Spleen (tissue), 7 donors: ENCODE measurements at regions not wholly inside any gene's neighbourhood (a gene's known extent, or its start where the extent isn't known, plus 50 kb on each side); places are given as distances from the start of the nearest gene placed in this dataset.

Experiments used
- POLR2A ChIP-seq, 3 donors: fragments of 450-650 bp; IDR thresholded peaks; one replicate each; pipeline ENCODE4 v1.5.1; 2017; ENCODE audit warnings: antibody characterized with exemption in 3 of 3, mild to moderate bottlenecking in 1 of 3
- TF ChIP-seq, protein P1 (sequence below), 11 experiments: fragments of 200-600 bp in 7 of 11; fragments of 450-650 bp in 4 of 11; sonication (generic) in 4 of 11; IDR thresholded peaks in 8 of 11; conservative IDR thresholded peaks in 3 of 11; 1 replicate in 7 of 11; 2 replicates in 4 of 11; pipeline versions ENCODE4 v1.4.0 to v1.8.0; 2016 to 2021; ENCODE audit warnings: antibody characterized with exemption in 11 of 11, inconsistent platforms in 4 of 11, mild to moderate bottlenecking in 1 of 11
- donor health status: DM: no; HTN: no; CAD: no; lungs with moderate emphysema.
- donor health status: DM: no; HTN: no; CAD: no.
- donor health status: DM: no; HTN: no; CAD: no.

DNA sequence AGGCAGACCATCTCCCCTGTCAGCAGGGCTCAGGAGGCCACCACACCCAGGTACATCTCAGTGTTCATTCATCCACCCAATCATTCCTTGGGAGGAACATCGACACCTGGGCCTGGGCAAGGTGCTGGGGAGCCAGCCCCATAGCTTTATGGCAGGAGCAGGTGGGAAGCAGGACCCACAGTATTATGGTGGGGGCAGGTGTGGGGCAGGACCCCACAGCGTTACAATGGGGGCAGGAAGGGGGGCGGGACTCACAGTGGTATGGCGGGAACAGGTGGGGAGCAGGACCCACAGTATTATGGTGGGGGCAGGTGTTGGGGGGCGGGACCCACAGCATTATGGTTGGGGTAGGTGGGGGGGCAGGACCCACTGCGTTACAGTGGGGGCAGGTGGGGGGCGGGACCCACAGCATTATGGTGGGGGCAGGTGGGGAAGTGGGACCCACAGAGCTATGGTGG, 128.9 kb upstream of the HS6ST1 start:
- TF ChIP-seq, protein P1, sequence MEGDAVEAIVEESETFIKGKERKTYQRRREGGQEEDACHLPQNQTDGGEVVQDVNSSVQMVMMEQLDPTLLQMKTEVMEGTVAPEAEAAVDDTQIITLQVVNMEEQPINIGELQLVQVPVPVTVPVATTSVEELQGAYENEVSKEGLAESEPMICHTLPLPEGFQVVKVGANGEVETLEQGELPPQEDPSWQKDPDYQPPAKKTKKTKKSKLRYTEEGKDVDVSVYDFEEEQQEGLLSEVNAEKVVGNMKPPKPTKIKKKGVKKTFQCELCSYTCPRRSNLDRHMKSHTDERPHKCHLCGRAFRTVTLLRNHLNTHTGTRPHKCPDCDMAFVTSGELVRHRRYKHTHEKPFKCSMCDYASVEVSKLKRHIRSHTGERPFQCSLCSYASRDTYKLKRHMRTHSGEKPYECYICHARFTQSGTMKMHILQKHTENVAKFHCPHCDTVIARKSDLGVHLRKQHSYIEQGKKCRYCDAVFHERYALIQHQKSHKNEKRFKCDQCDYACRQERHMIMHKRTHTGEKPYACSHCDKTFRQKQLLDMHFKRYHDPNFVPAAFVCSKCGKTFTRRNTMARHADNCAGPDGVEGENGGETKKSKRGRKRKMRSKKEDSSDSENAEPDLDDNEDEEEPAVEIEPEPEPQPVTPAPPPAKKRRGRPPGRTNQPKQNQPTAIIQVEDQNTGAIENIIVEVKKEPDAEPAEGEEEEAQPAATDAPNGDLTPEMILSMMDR (IDR thresholded peaks at IDR 0.05 in 8 of 11, conservative IDR thresholded peaks at IDR 0.05 in 3 of 11): no peak
- TF ChIP-seq POLR2A (IDR thresholded peaks at IDR 0.05): no peak
